Testis (tissue), 2 donors: ENCODE measurements at regions not wholly inside any gene's neighbourhood (a gene's known extent, or its start where the extent isn't known, plus 50 kb on each side); places are given as distances from the start of the nearest gene placed in this dataset.

ENCODE experiments used
- DNase-seq: peaks from one replicate; pipeline ENCODE4 v3.0.0-alpha.2; 2019
- H3K27ac ChIP-seq, 2 donors: fragments of 200-600 bp; sonication (generic); one replicate each; pipeline ENCODE4 v1.5.1; 2019
- H3K27me3 ChIP-seq: fragments of 200-600 bp; sonication (generic); one replicate; pipeline ENCODE4 v1.5.1; 2019
- H3K36me3 ChIP-seq: fragments of 200-600 bp; sonication (generic); one replicate; pipeline ENCODE4 v1.5.1; 2017; ENCODE audit warnings: low read depth; ENCODE audit errors: missing control alignments
- H3K4me1 ChIP-seq: fragments of 200-600 bp; sonication (generic); one replicate; pipeline ENCODE4 v1.5.1; 2019
- H3K4me3 ChIP-seq, 2 donors: fragments of 200-600 bp; sonication (generic); one replicate each; pipeline ENCODE4 v1.5.1; 2017 to 2019
- H3K9me3 ChIP-seq: fragments of 200-600 bp; sonication (generic); one replicate; pipeline ENCODE4 v1.5.1; 2017
- POLR2A ChIP-seq: fragments of 450-650 bp; IDR thresholded peaks from one replicate; pipeline ENCODE4 v1.6.1; 2017; ENCODE audit warnings: antibody characterized with exemption, mild to moderate bottlenecking, moderate library complexity
- WGBS, 2 donors: methylation state at CpG; one replicate each; pipeline ENCODE4 v1.1.5; 2018; 5-methylcytosine and 5-hydroxymethylcytosine counted together
- intact Hi-C: fragments of 100-400 bp; cut with DNase I; formaldehyde crosslinking; loops from one replicate; pipeline ENCODE4 v1.15.1; 2023; ENCODE audit warnings: low total_unique reads
- TF ChIP-seq, protein P1 (sequence below), 3 experiments: fragments of 450-650 bp in 2 of 3; fragments of 200-600 bp in 1 of 3; sonication (generic) in 1 of 3; IDR thresholded peaks; one replicate each; pipeline ENCODE4 v1.5.1; 2016 to 2019; ENCODE audit warnings: antibody characterized with exemption in 3 of 3, mild to moderate bottlenecking in 2 of 3, moderate library complexity in 1 of 3

- intact Hi-C loops = no loop called here
- Histone ChIP-seq H3K4me3 (no peak overlapping the region), H3K9me3 (no peaks in the 10 kb centered on the region), H3K27me3 (no peaks in the 10 kb centered on the region), H3K27ac (no peak overlapping the region), H3K4me1 (peaks cover 3% of the 10 kb centered on the region), H3K36me3 (no peaks in the 10 kb centered on the region)
- TF ChIP-seq, protein P1, sequence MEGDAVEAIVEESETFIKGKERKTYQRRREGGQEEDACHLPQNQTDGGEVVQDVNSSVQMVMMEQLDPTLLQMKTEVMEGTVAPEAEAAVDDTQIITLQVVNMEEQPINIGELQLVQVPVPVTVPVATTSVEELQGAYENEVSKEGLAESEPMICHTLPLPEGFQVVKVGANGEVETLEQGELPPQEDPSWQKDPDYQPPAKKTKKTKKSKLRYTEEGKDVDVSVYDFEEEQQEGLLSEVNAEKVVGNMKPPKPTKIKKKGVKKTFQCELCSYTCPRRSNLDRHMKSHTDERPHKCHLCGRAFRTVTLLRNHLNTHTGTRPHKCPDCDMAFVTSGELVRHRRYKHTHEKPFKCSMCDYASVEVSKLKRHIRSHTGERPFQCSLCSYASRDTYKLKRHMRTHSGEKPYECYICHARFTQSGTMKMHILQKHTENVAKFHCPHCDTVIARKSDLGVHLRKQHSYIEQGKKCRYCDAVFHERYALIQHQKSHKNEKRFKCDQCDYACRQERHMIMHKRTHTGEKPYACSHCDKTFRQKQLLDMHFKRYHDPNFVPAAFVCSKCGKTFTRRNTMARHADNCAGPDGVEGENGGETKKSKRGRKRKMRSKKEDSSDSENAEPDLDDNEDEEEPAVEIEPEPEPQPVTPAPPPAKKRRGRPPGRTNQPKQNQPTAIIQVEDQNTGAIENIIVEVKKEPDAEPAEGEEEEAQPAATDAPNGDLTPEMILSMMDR (IDR thresholded peaks at IDR 0.05) = no peak
- TF ChIP-seq POLR2A = no peak
- 35 to 50% methylated on average over 1 of the region's 1 CpG for WGBS, 2 donors
- DNase-seq = no peak
These were observed 427.8 kb upstream of the C2CD4B start for GRCh38 chr15:62592920-62593319.

DNA sequence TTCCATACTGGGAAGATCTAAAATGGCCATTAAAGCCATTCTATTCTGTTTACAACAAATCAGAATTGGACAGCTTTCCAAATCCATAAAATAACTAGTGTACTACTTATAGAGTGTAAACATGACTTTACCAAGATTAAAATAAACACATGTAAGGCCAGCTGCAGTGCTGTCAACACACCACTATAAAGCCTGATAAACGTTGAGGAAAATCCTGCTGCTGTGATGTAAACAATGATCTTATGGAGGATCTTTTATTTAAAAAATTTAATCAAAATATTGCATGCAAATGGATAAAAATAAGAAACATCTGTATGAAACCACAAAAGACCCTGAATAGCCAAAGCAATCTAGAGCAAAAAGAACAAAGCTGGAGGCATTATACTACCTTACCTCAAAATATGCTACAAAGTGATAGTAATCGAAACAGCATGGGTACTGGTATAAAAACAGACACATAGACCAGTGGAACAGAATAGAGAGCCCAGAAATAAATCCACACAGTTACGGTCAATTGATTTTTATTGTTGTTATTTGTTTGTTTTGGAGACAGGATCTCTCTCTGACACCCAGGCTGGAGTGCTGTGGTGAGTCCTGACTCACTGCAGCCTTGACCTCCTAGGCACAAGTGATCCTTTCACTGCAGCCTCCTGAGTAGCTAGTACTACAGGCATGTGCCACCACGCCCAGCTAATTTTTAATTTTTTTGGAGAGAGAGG is 428.8 kb upstream of the C2CD4B start:
- DNase-seq = no peak

GRCh38 chr15:62598217-62598616 is 433.1 kb upstream of the C2CD4B start:
- 86 to 88% methylated on average over 9 of the region's 9 CpGs for WGBS, 2 donors
- H3K4me1 ChIP-seq = peaks cover under 1% of the 10 kb centered on the region
- no peak overlapping the region for H3K4me3 ChIP-seq
- no peaks in the 10 kb centered on the region for H3K36me3 ChIP-seq
- H3K27ac ChIP-seq = no peak overlapping the region
- DNase-seq = no peak
- intact Hi-C loops = no loop called here
- TF ChIP-seq POLR2A = no peak
- TF ChIP-seq, protein P1 (IDR thresholded peaks at IDR 0.05) = no peak
- no peaks in the 10 kb centered on the region for H3K27me3 ChIP-seq
- no peaks in the 10 kb centered on the region for H3K9me3 ChIP-seq

More for the DNA sequence above, 428.8 kb upstream of the C2CD4B start:
- WGBS, 2 donors = 69 to 71% methylated on average over 4 of the region's 4 CpGs
- no peak overlapping the region for H3K27ac ChIP-seq
- H3K36me3 ChIP-seq = no peaks in the 10 kb centered on the region
- no peaks in the 10 kb centered on the region for H3K27me3 ChIP-seq
- no peak overlapping the region for H3K4me3 ChIP-seq
- peaks cover 3% of the 10 kb centered on the region for H3K4me1 ChIP-seq
- TF ChIP-seq POLR2A = no peak
- TF ChIP-seq, protein P1 (IDR thresholded peaks at IDR 0.05) = no peak
- no peaks in the 10 kb centered on the region for H3K9me3 ChIP-seq
- intact Hi-C loops = no loop called here

DNA sequence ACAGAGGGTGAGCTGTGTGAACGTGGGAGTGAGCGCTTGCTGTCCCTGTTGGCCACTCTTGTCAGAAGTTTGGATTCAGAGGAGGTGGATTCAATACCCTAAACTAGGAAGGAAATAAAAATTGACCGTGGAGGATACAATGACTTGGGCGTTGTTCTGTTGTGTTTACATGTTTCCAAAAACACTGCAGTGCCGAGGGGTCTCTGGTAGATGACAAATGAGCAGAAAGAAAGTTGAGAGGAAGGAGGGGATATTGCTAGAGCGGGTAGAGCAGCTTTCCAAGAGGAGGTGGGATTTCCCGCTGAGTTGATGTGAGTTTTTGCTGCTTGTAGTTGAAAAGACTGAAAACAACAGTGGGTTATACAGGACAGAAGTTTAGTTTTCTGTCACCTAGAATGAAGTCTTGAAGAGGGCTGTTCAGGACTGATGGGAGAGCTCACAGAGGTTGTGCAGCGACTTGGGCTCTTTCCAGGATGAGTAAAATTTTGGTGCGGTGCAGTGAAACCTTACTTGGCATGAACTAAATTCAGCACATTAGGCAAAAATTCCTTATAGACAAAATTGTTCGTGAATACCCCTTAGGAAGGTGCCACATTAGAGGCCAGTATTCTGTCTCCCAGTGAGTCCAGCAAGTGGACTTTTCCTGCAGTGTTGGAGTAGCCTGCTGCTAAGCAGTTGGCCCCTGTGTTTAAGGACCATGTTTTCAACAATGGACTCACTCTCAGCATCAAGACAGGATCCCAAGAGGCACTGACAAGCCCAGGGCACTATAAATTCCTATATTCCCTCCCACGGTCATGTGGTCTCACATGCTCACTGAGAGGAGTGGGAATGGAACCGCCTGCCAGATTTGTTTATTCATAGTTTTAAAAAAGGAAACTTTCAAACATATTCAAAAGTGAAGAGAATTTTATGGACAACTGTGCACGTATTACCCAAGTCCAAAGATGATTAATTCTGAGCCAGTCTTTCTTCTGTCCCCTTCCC is 435.0 kb upstream of the C2CD4B start:
- intact Hi-C loops = no loop called here
- Histone ChIP-seq H3K27ac (no peak overlapping the region), H3K4me1 (no peaks in the 10 kb centered on the region), H3K9me3 (no peaks in the 10 kb centered on the region), H3K36me3 (no peaks in the 10 kb centered on the region), H3K27me3 (no peaks in the 10 kb centered on the region), H3K4me3 (no peak overlapping the region)
- DNase-seq = no peak
- TF ChIP-seq, protein P1 (IDR thresholded peaks at IDR 0.05) = no peak
- no peak for TF ChIP-seq POLR2A
- WGBS, 2 donors = 80 to 83% methylated on average over 13 of the region's 13 CpGs
